ENCODE measurements at regions not wholly inside any gene's neighbourhood (a gene's known extent, or its start where the extent isn't known, plus 50 kb on each side); places are given as distances from the start of the nearest gene placed in this dataset.
A peak's percentile ranks its signal among the peaks of the same experiment; 100 is the strongest.
"Not testable (repeated sequence)": the region's sequence is repeated elsewhere in the genome, so short reads cannot be mapped to it uniquely, and the experiment has no call there.

DNA sequence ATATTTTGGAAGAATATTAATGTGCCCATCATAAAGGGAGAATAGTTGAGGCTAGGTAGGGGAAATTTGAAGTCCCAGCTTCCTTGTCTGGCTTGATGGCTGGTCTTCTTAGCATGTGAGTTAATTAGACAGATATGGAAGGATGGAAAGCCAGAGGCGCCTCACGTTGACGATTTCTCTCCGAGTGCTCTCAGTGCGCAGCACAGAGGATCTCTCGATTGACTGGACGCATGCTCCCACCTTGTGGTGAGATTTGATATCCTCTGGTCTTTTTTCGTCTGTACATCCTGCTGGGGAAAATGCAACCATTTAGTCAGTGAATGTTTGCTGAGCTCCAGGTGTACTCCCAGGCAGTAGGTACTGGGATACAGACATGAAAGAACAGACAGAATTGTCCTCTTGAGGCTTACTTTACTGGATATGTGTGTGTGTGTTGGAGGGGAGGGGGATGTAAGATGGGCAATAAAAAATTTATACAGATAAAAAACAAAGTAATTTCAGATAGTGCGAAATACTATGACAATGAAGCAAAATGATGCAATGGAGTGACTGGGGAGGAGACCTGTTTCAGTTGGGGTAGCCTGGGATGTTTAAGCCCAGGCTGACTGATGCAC lies 66.9 kb upstream of the ZNG1B start:
- Histone ChIP-seq H3K4me3 (no peak overlapping the region), H3K36me3 (no peaks in the 10 kb centered on the region), H3K27me3 (no peaks in the 10 kb centered on the region), H3K4me1 (peaks cover 0 to 12% (median 0%) of the 10 kb centered on the region in 4 donors), H3K9me3 (no peaks in the 10 kb centered on the region), H3K27ac (peak overlapping the region; percentile 58 to 85 (median 64))
- ATAC-seq (peak; percentile 95 to 97 (median 96)), DNase-seq (peak; percentile 68 to 83 (median 77))
- intact Hi-C loops (cut with DNase I) = loop anchor here in 1 of 2 donors (5.0 kb wide), 1 partner anchor 123 kb away; no protein-coding TSS in a partner anchor
- TF ChIP-seq CTCF (IDR thresholded peaks at IDR 0.05) (peak; percentile 68 to 95 (median 72)), POLR2A (IDR thresholded peaks at IDR 0.05) (no peak)
- WGBS (ENCODE audit: insufficient coverage, low coverage, low lambda C conversion rate, missing lambda C conversion rate) = 9% methylated on average over 9 of the region's 9 CpGs

GRCh38 chr2:113370030-113370429 lies 67.5 kb upstream of the ZNG1B start:
- peak; percentile 77 to 80 (median 79) for ATAC-seq
- H3K9me3 ChIP-seq = no peaks in the 10 kb centered on the region
- no peak overlapping the region for H3K4me3 ChIP-seq
- TF ChIP-seq POLR2A (IDR thresholded peaks at IDR 0.05) (no peak), CTCF (IDR thresholded peaks at IDR 0.05) (no peak)
- intact Hi-C loops (cut with DNase I) = loop anchor here in 1 of 2 donors (5.0 kb wide), 1 partner anchor 123 kb away; no protein-coding TSS in a partner anchor
- H3K4me1 ChIP-seq = peaks cover 0 to 12% (median 0%) of the 10 kb centered on the region in 4 donors
- H3K36me3 ChIP-seq = no peaks in the 10 kb centered on the region
- H3K27ac ChIP-seq = peak overlapping the region; percentile 58 to 85 (median 64)
- no peaks in the 10 kb centered on the region for H3K27me3 ChIP-seq
- DNase-seq = peak in 2 of 3 donors; percentile 39 to 57
- 15% methylated on average over 5 of the region's 5 CpGs for WGBS (ENCODE audit: insufficient coverage, low coverage, low lambda C conversion rate, missing lambda C conversion rate)

DNA sequence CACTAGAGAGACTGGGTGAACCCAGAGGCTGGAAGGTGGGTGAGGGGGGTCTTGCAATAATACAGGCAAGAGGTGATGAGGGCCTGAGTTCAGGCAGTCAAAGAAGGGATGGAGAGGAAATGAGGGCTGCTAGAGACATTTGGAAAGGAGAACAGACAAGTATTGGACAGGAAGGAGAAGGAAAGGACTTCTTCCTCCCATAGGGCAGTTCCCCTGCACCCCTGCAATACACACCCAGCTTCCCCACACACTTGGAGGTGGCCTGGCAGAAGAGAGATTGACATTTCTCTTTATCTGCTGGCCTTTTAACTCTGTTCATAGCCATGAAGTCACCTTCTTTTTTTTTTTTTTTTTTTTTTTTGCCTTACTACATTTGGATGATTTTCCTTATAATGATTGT lies 68.9 kb upstream of the ZNG1B start:
- H3K36me3 ChIP-seq; H3K9me3 ChIP-seq; H3K4me3 ChIP-seq; intact Hi-C loops (cut with DNase I); DNase-seq; H3K27ac ChIP-seq; H3K27me3 ChIP-seq: not testable (repeated sequence)
- ATAC-seq = peak in 1 of 4 donors; percentile 7
- H3K4me1 ChIP-seq = peaks cover 0 to 12% (median 0%) of the 10 kb centered on the region in 4 donors

DNA sequence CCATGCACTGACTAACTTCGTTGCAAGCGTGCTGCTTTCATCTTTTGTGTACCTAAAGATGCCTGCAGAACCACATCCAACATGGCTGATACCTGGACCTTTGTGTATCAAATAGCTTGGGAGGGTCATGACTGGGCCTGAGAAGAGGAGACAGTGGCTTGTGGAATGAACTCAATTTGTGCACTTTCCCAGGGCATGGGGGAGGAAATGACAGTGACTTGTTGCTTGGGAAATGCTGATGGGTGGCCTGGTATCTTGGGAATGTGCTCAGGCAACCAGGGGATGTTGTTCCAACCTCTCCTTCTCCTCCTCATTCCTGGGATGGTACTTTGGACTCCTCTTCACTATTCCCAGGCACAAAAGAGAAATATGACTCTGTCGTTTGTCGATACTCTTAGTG lies 70.7 kb upstream of the ZNG1B start:
- DNase-seq; H3K27ac ChIP-seq; H3K4me3 ChIP-seq; ATAC-seq; H3K27me3 ChIP-seq; intact Hi-C loops (cut with DNase I); H3K36me3 ChIP-seq; H3K9me3 ChIP-seq: not testable (repeated sequence)
- WGBS (ENCODE audit: insufficient coverage, low coverage, low lambda C conversion rate, missing lambda C conversion rate) = 63% methylated on average over 3 of the region's 4 CpGs
- peaks cover 0 to 12% (median 0%) of the 10 kb centered on the region in 4 donors for H3K4me1 ChIP-seq

GRCh38 chr2:113365791-113366190 lies 71.7 kb upstream of the ZNG1B start:
- H3K36me3 ChIP-seq; intact Hi-C loops (cut with DNase I); ATAC-seq; H3K27me3 ChIP-seq; DNase-seq; H3K4me3 ChIP-seq; H3K9me3 ChIP-seq; H3K27ac ChIP-seq: not testable (repeated sequence)
- WGBS (ENCODE audit: insufficient coverage, low coverage, low lambda C conversion rate, missing lambda C conversion rate) = 89% methylated on average over 2 of the region's 2 CpGs
- H3K4me1 ChIP-seq = peaks cover 0 to 12% (median 0%) of the 10 kb centered on the region in 4 donors

- peaks cover 0 to 12% (median 0%) of the 10 kb centered on the region in 4 donors for H3K4me1 ChIP-seq
- H3K36me3 ChIP-seq; H3K4me3 ChIP-seq; intact Hi-C loops (cut with DNase I); DNase-seq; ATAC-seq; H3K27me3 ChIP-seq; H3K27ac ChIP-seq; H3K9me3 ChIP-seq: not testable (repeated sequence)
These were observed 72.2 kb upstream of the ZNG1B start for GRCh38 chr2:113365290-113365689.
